ENCODE measurements at regions not wholly inside any gene's neighbourhood (a gene's known extent, or its start where the extent isn't known, plus 50 kb on each side); places are given as distances from the start of the nearest gene placed in this dataset.

DNA sequence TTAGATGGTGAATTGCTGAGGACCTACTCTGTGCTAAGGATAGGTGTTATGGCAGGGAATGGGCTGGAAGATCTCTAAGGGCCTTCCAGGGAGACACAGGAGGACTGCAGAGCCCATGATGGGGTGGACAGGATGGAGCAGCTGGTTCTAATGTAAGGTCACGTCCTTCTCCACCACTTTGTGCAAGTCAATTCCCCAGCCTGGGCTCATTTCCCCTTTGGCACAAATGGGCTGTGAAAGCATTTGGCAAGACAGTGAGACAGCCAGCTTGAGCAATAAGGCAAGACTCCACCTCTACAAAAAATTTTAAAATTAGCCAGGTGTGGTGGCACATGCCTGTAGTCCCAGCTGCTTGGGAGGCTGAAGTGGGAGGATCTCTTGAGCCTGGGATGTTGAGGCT lies 81.4 kb upstream of the THY1 start:
- TF ChIP-seq, protein P1, sequence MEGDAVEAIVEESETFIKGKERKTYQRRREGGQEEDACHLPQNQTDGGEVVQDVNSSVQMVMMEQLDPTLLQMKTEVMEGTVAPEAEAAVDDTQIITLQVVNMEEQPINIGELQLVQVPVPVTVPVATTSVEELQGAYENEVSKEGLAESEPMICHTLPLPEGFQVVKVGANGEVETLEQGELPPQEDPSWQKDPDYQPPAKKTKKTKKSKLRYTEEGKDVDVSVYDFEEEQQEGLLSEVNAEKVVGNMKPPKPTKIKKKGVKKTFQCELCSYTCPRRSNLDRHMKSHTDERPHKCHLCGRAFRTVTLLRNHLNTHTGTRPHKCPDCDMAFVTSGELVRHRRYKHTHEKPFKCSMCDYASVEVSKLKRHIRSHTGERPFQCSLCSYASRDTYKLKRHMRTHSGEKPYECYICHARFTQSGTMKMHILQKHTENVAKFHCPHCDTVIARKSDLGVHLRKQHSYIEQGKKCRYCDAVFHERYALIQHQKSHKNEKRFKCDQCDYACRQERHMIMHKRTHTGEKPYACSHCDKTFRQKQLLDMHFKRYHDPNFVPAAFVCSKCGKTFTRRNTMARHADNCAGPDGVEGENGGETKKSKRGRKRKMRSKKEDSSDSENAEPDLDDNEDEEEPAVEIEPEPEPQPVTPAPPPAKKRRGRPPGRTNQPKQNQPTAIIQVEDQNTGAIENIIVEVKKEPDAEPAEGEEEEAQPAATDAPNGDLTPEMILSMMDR (IDR thresholded peaks at IDR 0.05; ENCODE audit: unreplicated experiment), result no peak
- no peak for DNase-seq (ENCODE audit: low spot score)
- H3K9me3 Mint-ChIP-seq (ENCODE audit: unreplicated experiment), result no peaks in the 10 kb centered on the region
- no peaks in the 10 kb centered on the region for H3K4me1 Mint-ChIP-seq (ENCODE audit: unreplicated experiment)
- peaks cover 6% of the 10 kb centered on the region for H3K27me3 Mint-ChIP-seq (ENCODE audit: unreplicated experiment)
- H3K27ac Mint-ChIP-seq (ENCODE audit: unreplicated experiment), result no peak overlapping the region
- no peak overlapping the region for H3K4me3 Mint-ChIP-seq (ENCODE audit: unreplicated experiment)
- no peaks in the 10 kb centered on the region for H3K36me3 Mint-ChIP-seq (ENCODE audit: low read depth, unreplicated experiment)

- Mint-ChIP-seq H3K4me1 (ENCODE audit: unreplicated experiment) (no peaks in the 10 kb centered on the region), H3K9me3 (ENCODE audit: unreplicated experiment) (no peaks in the 10 kb centered on the region), H3K36me3 (ENCODE audit: low read depth, unreplicated experiment) (no peaks in the 10 kb centered on the region), H3K27ac (ENCODE audit: unreplicated experiment) (no peak overlapping the region), H3K4me3 (ENCODE audit: unreplicated experiment) (no peak overlapping the region), H3K27me3 (ENCODE audit: unreplicated experiment) (peaks cover 7% of the 10 kb centered on the region)
- TF ChIP-seq, protein P1 (IDR thresholded peaks at IDR 0.05; ENCODE audit: unreplicated experiment), result no peak
- no peak for DNase-seq (ENCODE audit: low spot score)
These were observed 78.9 kb upstream of the THY1 start for GRCh38 chr11:119501777-119502405.

- no peak overlapping the region for H3K4me3 Mint-ChIP-seq (ENCODE audit: unreplicated experiment)
- TF ChIP-seq, protein P1 (IDR thresholded peaks at IDR 0.05; ENCODE audit: unreplicated experiment), result no peak
These were observed 74.7 kb upstream of the THY1 start for GRCh38 chr11:119497717-119498116.

DNA sequence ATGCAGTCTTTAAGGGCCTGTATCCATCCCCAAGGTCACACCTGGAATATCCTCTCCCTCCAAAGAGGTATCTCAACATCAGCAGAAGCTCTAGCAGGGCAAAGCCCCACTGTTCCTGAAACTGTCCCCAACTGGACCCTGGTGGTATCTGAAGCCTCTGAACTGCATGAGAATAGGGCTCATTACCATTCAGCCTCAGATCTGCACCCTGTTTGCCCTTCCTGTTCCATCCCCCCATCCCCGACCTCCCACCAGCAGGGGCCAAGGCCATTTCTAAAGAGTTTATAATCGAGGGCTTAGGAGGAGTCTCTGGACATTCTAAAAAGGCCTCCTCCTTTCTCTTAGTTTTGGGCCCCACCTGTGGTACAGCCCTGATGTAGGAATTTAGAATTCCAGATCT lies 74.0 kb upstream of the THY1 start:
- Mint-ChIP-seq H3K4me3 (ENCODE audit: unreplicated experiment) (no peak overlapping the region), H3K9me3 (ENCODE audit: unreplicated experiment) (no peaks in the 10 kb centered on the region), H3K27me3 (ENCODE audit: unreplicated experiment) (peaks cover 4% of the 10 kb centered on the region), H3K27ac (ENCODE audit: unreplicated experiment) (no peak overlapping the region), H3K4me1 (ENCODE audit: unreplicated experiment) (no peaks in the 10 kb centered on the region), H3K36me3 (ENCODE audit: low read depth, unreplicated experiment) (no peaks in the 10 kb centered on the region)
- no peak for DNase-seq (ENCODE audit: low spot score)
- TF ChIP-seq, protein P1 (IDR thresholded peaks at IDR 0.05; ENCODE audit: unreplicated experiment), result no peak

More at GRCh38 chr11:119497717-119498116, 74.7 kb upstream of the THY1 start:
- Mint-ChIP-seq H3K27ac (ENCODE audit: unreplicated experiment) (no peak overlapping the region), H3K4me1 (ENCODE audit: unreplicated experiment) (no peaks in the 10 kb centered on the region), H3K9me3 (ENCODE audit: unreplicated experiment) (no peaks in the 10 kb centered on the region), H3K36me3 (ENCODE audit: low read depth, unreplicated experiment) (no peaks in the 10 kb centered on the region), H3K27me3 (ENCODE audit: unreplicated experiment) (peaks cover 4% of the 10 kb centered on the region)
- no peak for DNase-seq (ENCODE audit: low spot score)

DNA sequence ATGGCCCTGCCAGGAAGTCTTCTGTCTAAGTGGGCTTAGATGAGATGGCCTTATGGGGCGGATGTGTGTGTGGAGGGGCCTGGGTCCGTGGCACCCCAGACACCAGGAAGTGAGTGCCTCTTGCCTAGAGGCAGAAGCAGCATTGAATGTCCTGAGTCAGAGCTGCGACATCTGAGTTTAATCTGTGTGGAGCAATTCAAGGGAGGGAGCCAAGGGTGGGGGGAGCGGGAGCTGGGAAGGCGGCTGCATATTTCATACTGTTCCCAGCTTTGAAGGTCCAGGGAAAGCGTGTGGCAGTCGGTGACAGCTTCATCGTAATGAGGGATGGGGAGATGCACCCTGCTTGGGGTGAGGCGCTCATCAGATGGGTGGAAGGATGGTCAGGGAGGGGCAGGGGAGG lies 73.5 kb upstream of the THY1 start:
- DNase-seq (ENCODE audit: low spot score), result no peak
- no peaks in the 10 kb centered on the region for H3K9me3 Mint-ChIP-seq (ENCODE audit: unreplicated experiment)
- TF ChIP-seq, protein P1 (IDR thresholded peaks at IDR 0.05; ENCODE audit: unreplicated experiment), result no peak
- peaks cover 4% of the 10 kb centered on the region for H3K27me3 Mint-ChIP-seq (ENCODE audit: unreplicated experiment)
- H3K36me3 Mint-ChIP-seq (ENCODE audit: low read depth, unreplicated experiment), result no peaks in the 10 kb centered on the region
- H3K4me1 Mint-ChIP-seq (ENCODE audit: unreplicated experiment), result no peaks in the 10 kb centered on the region
- H3K4me3 Mint-ChIP-seq (ENCODE audit: unreplicated experiment), result no peak overlapping the region
- no peak overlapping the region for H3K27ac Mint-ChIP-seq (ENCODE audit: unreplicated experiment)

Measured in endothelial cell (in vitro differentiated cells).